ENCODE measurements at regions not wholly inside any gene's neighbourhood (a gene's known extent, or its start where the extent isn't known, plus 50 kb on each side); places are given as distances from the start of the nearest gene placed in this dataset.

DNA sequence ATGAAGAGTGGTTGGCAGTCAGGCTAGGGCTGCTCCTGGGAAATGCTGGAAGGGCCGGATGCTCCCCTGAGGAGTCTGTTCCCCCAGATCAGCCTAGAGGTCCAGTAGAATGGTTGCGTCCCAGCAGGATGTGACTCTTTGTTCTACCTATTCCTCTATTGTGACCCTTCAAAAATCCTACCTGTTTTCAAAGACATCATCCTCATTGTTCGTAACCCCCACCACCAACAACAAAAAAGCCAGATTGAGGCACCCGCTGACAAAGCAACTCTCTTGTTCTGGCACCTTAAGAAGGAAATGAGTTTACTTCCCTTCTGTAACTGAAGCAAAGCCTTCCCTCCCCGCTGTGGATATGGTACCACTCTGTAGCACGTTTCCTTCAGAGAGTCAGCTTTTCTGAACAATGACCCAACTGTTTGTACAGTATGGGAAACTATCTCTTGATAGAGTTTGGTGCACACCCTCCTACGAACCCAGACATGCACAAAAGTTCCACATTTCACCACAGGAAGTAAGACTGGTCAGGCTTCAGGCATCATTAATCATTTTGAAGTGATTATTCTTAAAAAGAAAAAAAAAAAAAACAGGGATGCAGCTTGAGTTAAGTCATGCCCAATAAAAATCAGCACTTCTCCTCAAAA is 207.2 kb downstream of the ENC1 start:
- Histone ChIP-seq H3K27ac (ENCODE audit: low read depth in 1 of 3, low read length in 2 of 3) (no peak overlapping the region), H3K4me1 (ENCODE audit: control insufficient read depth in 3 of 3, insufficient read depth in 2 of 3, low read depth in 1 of 3, low read length in 2 of 3) (no peaks in the 10 kb centered on the region), H3K36me3 (ENCODE audit: control insufficient read depth in 3 of 3, insufficient read depth in 2 of 3, low read depth in 1 of 3, low read length in 3 of 3) (no peaks in the 10 kb centered on the region), H3K4me3 (ENCODE audit: low read depth in 1 of 3, low read length in 3 of 3) (no peak overlapping the region), H3K9me3 (ENCODE audit: control insufficient read depth in 2 of 2, insufficient read depth in 1 of 2, low read depth in 1 of 2, low read length in 1 of 2) (peaks cover 0 to 15% of the 10 kb centered on the region in 2 donors), H3K27me3 (ENCODE audit: control insufficient read depth in 3 of 3, insufficient read depth in 3 of 3, low read length in 3 of 3) (no peaks in the 10 kb centered on the region)
- DNase-seq (no peak), FAIRE-seq (no peak)
- 54 to 81% (median 69%) methylated on average over 7 of the region's 7 CpGs for WGBS, 3 donors

DNA sequence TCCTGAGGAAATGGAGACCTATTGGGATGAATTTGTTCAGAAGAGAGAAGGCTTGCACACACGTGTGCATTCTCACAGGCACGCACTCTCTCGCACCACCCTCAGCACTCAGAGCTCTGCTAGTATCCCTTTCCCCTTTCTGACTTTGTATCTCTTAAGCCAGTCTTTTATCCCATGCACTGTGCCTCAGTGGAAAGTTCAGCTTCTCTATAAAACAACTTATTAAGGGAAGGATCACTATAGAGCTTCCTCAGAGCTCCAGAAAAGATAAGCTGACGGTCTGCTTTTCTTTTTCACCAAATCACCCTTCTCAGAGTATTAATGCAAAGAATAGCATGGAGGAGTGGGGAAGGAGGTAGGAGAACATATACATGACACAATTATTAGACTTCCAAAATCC is 207.8 kb downstream of the ENC1 start:
- Histone ChIP-seq H3K27ac (ENCODE audit: low read depth in 1 of 3, low read length in 2 of 3) (no peak overlapping the region), H3K27me3 (ENCODE audit: control insufficient read depth in 3 of 3, insufficient read depth in 3 of 3, low read length in 3 of 3) (no peaks in the 10 kb centered on the region), H3K36me3 (ENCODE audit: control insufficient read depth in 3 of 3, insufficient read depth in 2 of 3, low read depth in 1 of 3, low read length in 3 of 3) (no peaks in the 10 kb centered on the region), H3K9me3 (ENCODE audit: control insufficient read depth in 2 of 2, insufficient read depth in 1 of 2, low read depth in 1 of 2, low read length in 1 of 2) (peaks cover 0 to 15% of the 10 kb centered on the region in 2 donors), H3K4me1 (ENCODE audit: control insufficient read depth in 3 of 3, insufficient read depth in 2 of 3, low read depth in 1 of 3, low read length in 2 of 3) (no peaks in the 10 kb centered on the region), H3K4me3 (ENCODE audit: low read depth in 1 of 3, low read length in 3 of 3) (no peak overlapping the region)
- FAIRE-seq: no peak
- 81 to 86% (median 84%) methylated on average over 4 of the region's 4 CpGs for WGBS, 3 donors
- no peak for DNase-seq

GRCh38 chr5:74432216-74432615 is 208.3 kb downstream of the ENC1 start:
- no peak overlapping the region for H3K27ac ChIP-seq (ENCODE audit: low read depth in 1 of 3, low read length in 2 of 3)
- no peak overlapping the region for H3K4me3 ChIP-seq (ENCODE audit: low read depth in 1 of 3, low read length in 3 of 3)
- H3K27me3 ChIP-seq (ENCODE audit: control insufficient read depth in 3 of 3, insufficient read depth in 3 of 3, low read length in 3 of 3): no peaks in the 10 kb centered on the region
- no peaks in the 10 kb centered on the region for H3K4me1 ChIP-seq (ENCODE audit: control insufficient read depth in 3 of 3, insufficient read depth in 2 of 3, low read depth in 1 of 3, low read length in 2 of 3)
- 12 to 42% (median 22%) methylated on average over 7 of the region's 7 CpGs for WGBS, 3 donors
- DNase-seq (no peak), FAIRE-seq (no peak)
- H3K36me3 ChIP-seq (ENCODE audit: control insufficient read depth in 3 of 3, insufficient read depth in 2 of 3, low read depth in 1 of 3, low read length in 3 of 3): no peaks in the 10 kb centered on the region
- H3K9me3 ChIP-seq (ENCODE audit: control insufficient read depth in 2 of 2, insufficient read depth in 1 of 2, low read depth in 1 of 2, low read length in 1 of 2): peaks cover 0 to 15% of the 10 kb centered on the region in 2 donors

DNA sequence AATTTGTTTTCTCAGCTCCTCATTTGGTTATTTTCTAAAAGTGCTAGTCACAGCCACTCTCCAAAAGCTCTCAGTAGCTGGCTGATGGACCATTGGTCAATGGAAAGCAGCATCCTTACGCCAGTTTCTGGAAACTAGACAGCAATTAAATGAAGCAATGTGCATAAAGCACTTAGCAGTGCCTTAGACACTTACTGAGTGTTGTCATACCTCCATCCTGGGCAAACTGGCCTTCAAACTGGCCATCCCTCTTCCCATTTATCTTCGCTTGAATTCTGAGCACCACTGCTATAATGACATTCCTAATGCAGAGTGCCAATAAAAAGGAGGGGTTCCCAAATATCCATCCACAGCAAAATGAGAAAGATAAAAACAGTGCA is 209.2 kb downstream of the ENC1 start:
- H3K4me3 ChIP-seq (ENCODE audit: low read depth in 1 of 3, low read length in 3 of 3): no peak overlapping the region
- H3K4me1 ChIP-seq (ENCODE audit: control insufficient read depth in 3 of 3, insufficient read depth in 2 of 3, low read depth in 1 of 3, low read length in 2 of 3): no peaks in the 10 kb centered on the region
- no peaks in the 10 kb centered on the region for H3K36me3 ChIP-seq (ENCODE audit: control insufficient read depth in 3 of 3, insufficient read depth in 2 of 3, low read depth in 1 of 3, low read length in 3 of 3)
- H3K27me3 ChIP-seq (ENCODE audit: control insufficient read depth in 3 of 3, insufficient read depth in 3 of 3, low read length in 3 of 3): no peaks in the 10 kb centered on the region
- FAIRE-seq (no peak), DNase-seq (no peak)
- 89 to 95% (median 89%) methylated on average over 2 of the region's 2 CpGs for WGBS, 3 donors
- H3K27ac ChIP-seq (ENCODE audit: low read depth in 1 of 3, low read length in 2 of 3): no peak overlapping the region
- peaks cover 0 to 15% of the 10 kb centered on the region in 2 donors for H3K9me3 ChIP-seq (ENCODE audit: control insufficient read depth in 2 of 2, insufficient read depth in 1 of 2, low read depth in 1 of 2, low read length in 1 of 2)

GRCh38 chr5:74430631-74431289 is 209.8 kb downstream of the ENC1 start:
- H3K27me3 ChIP-seq (ENCODE audit: control insufficient read depth in 3 of 3, insufficient read depth in 3 of 3, low read length in 3 of 3): no peaks in the 10 kb centered on the region
- no peak overlapping the region for H3K27ac ChIP-seq (ENCODE audit: low read depth in 1 of 3, low read length in 2 of 3)
- H3K9me3 ChIP-seq (ENCODE audit: control insufficient read depth in 2 of 2, insufficient read depth in 1 of 2, low read depth in 1 of 2, low read length in 1 of 2): peaks cover 0 to 15% of the 10 kb centered on the region in 2 donors
- 71 to 84% (median 78%) methylated on average over 4 of the region's 4 CpGs for WGBS, 3 donors
- FAIRE-seq: no peak
- H3K4me1 ChIP-seq (ENCODE audit: control insufficient read depth in 3 of 3, insufficient read depth in 2 of 3, low read depth in 1 of 3, low read length in 2 of 3): no peaks in the 10 kb centered on the region
- H3K4me3 ChIP-seq (ENCODE audit: low read depth in 1 of 3, low read length in 3 of 3): no peak overlapping the region
- no peak for DNase-seq
- no peaks in the 10 kb centered on the region for H3K36me3 ChIP-seq (ENCODE audit: control insufficient read depth in 3 of 3, insufficient read depth in 2 of 3, low read depth in 1 of 3, low read length in 3 of 3)

DNA sequence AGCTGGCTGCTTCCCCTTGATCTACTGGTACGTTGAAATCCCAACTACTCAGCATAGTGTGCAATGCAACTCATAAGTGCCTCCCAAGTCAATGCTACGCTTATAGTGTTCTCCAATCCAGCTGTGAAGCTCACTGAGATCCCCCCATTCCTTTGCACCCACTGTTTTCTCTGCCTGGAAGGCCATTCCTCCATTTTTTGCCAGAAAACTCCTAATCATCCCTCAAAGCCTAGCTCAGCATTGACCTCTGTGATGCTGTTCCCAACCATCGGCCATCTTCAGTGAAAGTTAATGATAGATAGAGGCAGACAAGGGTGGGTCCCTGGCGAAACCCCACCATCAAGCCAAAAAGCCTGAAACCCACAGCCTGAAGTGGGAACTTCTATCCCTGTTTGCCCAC is 211.0 kb downstream of the ENC1 start:
- H3K4me1 ChIP-seq (ENCODE audit: control insufficient read depth in 3 of 3, insufficient read depth in 2 of 3, low read depth in 1 of 3, low read length in 2 of 3): no peaks in the 10 kb centered on the region
- FAIRE-seq: no peak
- no peak overlapping the region for H3K27ac ChIP-seq (ENCODE audit: low read depth in 1 of 3, low read length in 2 of 3)
- peaks cover 0 to 15% of the 10 kb centered on the region in 2 donors for H3K9me3 ChIP-seq (ENCODE audit: control insufficient read depth in 2 of 2, insufficient read depth in 1 of 2, low read depth in 1 of 2, low read length in 1 of 2)
- 85 to 94% (median 91%) methylated on average over 4 of the region's 4 CpGs for WGBS, 3 donors
- DNase-seq: no peak
- no peaks in the 10 kb centered on the region for H3K27me3 ChIP-seq (ENCODE audit: control insufficient read depth in 3 of 3, insufficient read depth in 3 of 3, low read length in 3 of 3)
- no peak overlapping the region for H3K4me3 ChIP-seq (ENCODE audit: low read depth in 1 of 3, low read length in 3 of 3)
- H3K36me3 ChIP-seq (ENCODE audit: control insufficient read depth in 3 of 3, insufficient read depth in 2 of 3, low read depth in 1 of 3, low read length in 3 of 3): no peaks in the 10 kb centered on the region

- FAIRE-seq (no peak), DNase-seq (no peak)
- Histone ChIP-seq H3K4me1 (ENCODE audit: control insufficient read depth in 3 of 3, insufficient read depth in 2 of 3, low read depth in 1 of 3, low read length in 2 of 3) (no peaks in the 10 kb centered on the region), H3K27ac (ENCODE audit: low read depth in 1 of 3, low read length in 2 of 3) (no peak overlapping the region), H3K4me3 (ENCODE audit: low read depth in 1 of 3, low read length in 3 of 3) (no peak overlapping the region), H3K27me3 (ENCODE audit: control insufficient read depth in 3 of 3, insufficient read depth in 3 of 3, low read length in 3 of 3) (no peaks in the 10 kb centered on the region), H3K9me3 (ENCODE audit: control insufficient read depth in 2 of 2, insufficient read depth in 1 of 2, low read depth in 1 of 2, low read length in 1 of 2) (peaks cover 0 to 15% of the 10 kb centered on the region in 2 donors), H3K36me3 (ENCODE audit: control insufficient read depth in 3 of 3, insufficient read depth in 2 of 3, low read depth in 1 of 3, low read length in 3 of 3) (no peaks in the 10 kb centered on the region)
- 56 to 80% (median 67%) methylated on average over 2 of the region's 2 CpGs for WGBS, 3 donors
Observed at GRCh38 chr5:74428876-74429275, 211.7 kb downstream of the ENC1 start.

GRCh38 chr5:74428275-74428674 is 212.3 kb downstream of the ENC1 start:
- no peak overlapping the region for H3K27ac ChIP-seq (ENCODE audit: low read depth in 1 of 3, low read length in 2 of 3)
- H3K4me3 ChIP-seq (ENCODE audit: low read depth in 1 of 3, low read length in 3 of 3): no peak overlapping the region
- FAIRE-seq: no peak
- H3K9me3 ChIP-seq (ENCODE audit: control insufficient read depth in 2 of 2, insufficient read depth in 1 of 2, low read depth in 1 of 2, low read length in 1 of 2): peaks cover 0 to 15% of the 10 kb centered on the region in 2 donors
- H3K4me1 ChIP-seq (ENCODE audit: control insufficient read depth in 3 of 3, insufficient read depth in 2 of 3, low read depth in 1 of 3, low read length in 2 of 3): no peaks in the 10 kb centered on the region
- H3K27me3 ChIP-seq (ENCODE audit: control insufficient read depth in 3 of 3, insufficient read depth in 3 of 3, low read length in 3 of 3): no peaks in the 10 kb centered on the region
- no peak for DNase-seq
- H3K36me3 ChIP-seq (ENCODE audit: control insufficient read depth in 3 of 3, insufficient read depth in 2 of 3, low read depth in 1 of 3, low read length in 3 of 3): no peaks in the 10 kb centered on the region
- WGBS, 3 donors: 93 to 97% (median 93%) methylated on average over 2 of the region's 2 CpGs

DNA sequence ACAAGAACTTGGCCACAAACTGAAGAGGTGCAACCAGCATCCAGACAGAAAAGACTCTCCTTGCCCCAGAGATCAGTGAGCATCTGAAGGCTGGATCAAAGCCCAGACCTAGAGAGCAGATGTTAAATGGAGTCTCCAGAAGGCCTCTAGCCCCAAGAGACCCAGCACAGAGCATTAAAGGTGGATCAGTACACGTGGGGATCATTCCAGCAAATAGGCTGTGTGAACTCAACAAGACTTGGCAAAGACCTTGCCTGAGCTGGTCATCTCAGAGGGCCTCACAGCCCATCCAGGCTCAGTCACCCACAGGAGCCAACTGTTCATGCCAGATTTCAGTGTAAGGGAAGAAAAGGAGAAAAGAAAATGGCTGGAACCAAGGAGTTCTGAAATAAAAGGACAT is 214.0 kb downstream of the ENC1 start:
- no peak overlapping the region for H3K27ac ChIP-seq (ENCODE audit: low read depth in 1 of 3, low read length in 2 of 3)
- H3K4me3 ChIP-seq (ENCODE audit: low read depth in 1 of 3, low read length in 3 of 3): no peak overlapping the region
- H3K9me3 ChIP-seq (ENCODE audit: control insufficient read depth in 2 of 2, insufficient read depth in 1 of 2, low read depth in 1 of 2, low read length in 1 of 2): peaks cover 0 to 15% of the 10 kb centered on the region in 2 donors
- FAIRE-seq (no peak), DNase-seq (no peak)
- H3K4me1 ChIP-seq (ENCODE audit: control insufficient read depth in 3 of 3, insufficient read depth in 2 of 3, low read depth in 1 of 3, low read length in 2 of 3): peaks cover 0 to 7% (median 0%) of the 10 kb centered on the region in 3 donors
- 37 to 79% (median 68%) methylated on average over 1 of the region's 1 CpG for WGBS, 3 donors
- no peaks in the 10 kb centered on the region for H3K36me3 ChIP-seq (ENCODE audit: control insufficient read depth in 3 of 3, insufficient read depth in 2 of 3, low read depth in 1 of 3, low read length in 3 of 3)
- no peaks in the 10 kb centered on the region for H3K27me3 ChIP-seq (ENCODE audit: control insufficient read depth in 3 of 3, insufficient read depth in 3 of 3, low read length in 3 of 3)

Measured in small intestine (tissue), 7 donors.